ENCODE measurements at regions not wholly inside any gene's neighbourhood (a gene's known extent, or its start where the extent isn't known, plus 50 kb on each side); places are given as distances from the start of the nearest gene placed in this dataset.

GRCh38 chr9:15081021-15081753, 171.0 kb upstream of the FREM1 start (continued):
- TF ChIP-seq TFAP4 (IDR thresholded peaks at IDR 0.05; ENCODE audit: borderline replicate concordance, low read depth), result no peak
- TF ChIP-seq RAD51 (IDR thresholded peaks at IDR 0.05; ENCODE audit: borderline replicate concordance), result no peak
- peak; percentile 55; the same call in 1 of the 2 replicates for TF ChIP-seq GATAD2A (CRISPR knock-in tag; IDR thresholded peaks at IDR 0.05)
- TF ChIP-seq, protein P1, sequence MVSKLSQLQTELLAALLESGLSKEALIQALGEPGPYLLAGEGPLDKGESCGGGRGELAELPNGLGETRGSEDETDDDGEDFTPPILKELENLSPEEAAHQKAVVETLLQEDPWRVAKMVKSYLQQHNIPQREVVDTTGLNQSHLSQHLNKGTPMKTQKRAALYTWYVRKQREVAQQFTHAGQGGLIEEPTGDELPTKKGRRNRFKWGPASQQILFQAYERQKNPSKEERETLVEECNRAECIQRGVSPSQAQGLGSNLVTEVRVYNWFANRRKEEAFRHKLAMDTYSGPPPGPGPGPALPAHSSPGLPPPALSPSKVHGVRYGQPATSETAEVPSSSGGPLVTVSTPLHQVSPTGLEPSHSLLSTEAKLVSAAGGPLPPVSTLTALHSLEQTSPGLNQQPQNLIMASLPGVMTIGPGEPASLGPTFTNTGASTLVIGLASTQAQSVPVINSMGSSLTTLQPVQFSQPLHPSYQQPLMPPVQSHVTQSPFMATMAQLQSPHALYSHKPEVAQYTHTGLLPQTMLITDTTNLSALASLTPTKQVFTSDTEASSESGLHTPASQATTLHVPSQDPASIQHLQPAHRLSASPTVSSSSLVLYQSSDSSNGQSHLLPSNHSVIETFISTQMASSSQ (IDR thresholded peaks at IDR 0.05; ENCODE audit: low read depth), result no peak
- TF ChIP-seq, protein P1 (CRISPR knock-in tag; IDR thresholded peaks at IDR 0.05; ENCODE audit: borderline replicate concordance), result no peak
- TF ChIP-seq IRX3 (CRISPR knock-in tag; IDR thresholded peaks at IDR 0.05; ENCODE audit: borderline replicate concordance, low read depth), result no peak
- no peak for TF ChIP-seq ADNP (CRISPR knock-in tag; IDR thresholded peaks at IDR 0.05)
- TF ChIP-seq BRCA1 (CRISPR knock-in tag; IDR thresholded peaks at IDR 0.05), result no peak
- no peak for TF ChIP-seq HOXA7 (CRISPR knock-in tag; IDR thresholded peaks at IDR 0.05)
- TF ChIP-seq DPF2 (CRISPR knock-in tag; IDR thresholded peaks at IDR 0.05; ENCODE audit: borderline replicate concordance, low read depth), result no peak
- TF ChIP-seq FOXP4 (CRISPR knock-in tag; IDR thresholded peaks at IDR 0.05), result peak; percentile 50; the same call in 1 of the 2 replicates
- no peak for TF ChIP-seq SYNCRIP (IDR thresholded peaks at IDR 0.05; ENCODE audit: insufficient read depth, low read depth, low read length)
- no peak for TF ChIP-seq CBX1 (IDR thresholded peaks at IDR 0.05; ENCODE audit: low read depth)
- TF ChIP-seq ZNF264 (CRISPR knock-in tag; IDR thresholded peaks at IDR 0.05), result peak; percentile 32; the same call in 1 of the 2 replicates
- TF ChIP-seq SSRP1 (CRISPR knock-in tag; IDR thresholded peaks at IDR 0.05), result no peak
- TF ChIP-seq ZSCAN12 (CRISPR knock-in tag; IDR thresholded peaks at IDR 0.05), result no peak
- TF ChIP-seq MED13 (CRISPR knock-in tag; IDR thresholded peaks at IDR 0.05), result no peak
- TF ChIP-seq ZNF567 (CRISPR knock-in tag; IDR thresholded peaks at IDR 0.05; ENCODE audit: borderline replicate concordance), result no peak
- TF ChIP-seq, protein P2, sequence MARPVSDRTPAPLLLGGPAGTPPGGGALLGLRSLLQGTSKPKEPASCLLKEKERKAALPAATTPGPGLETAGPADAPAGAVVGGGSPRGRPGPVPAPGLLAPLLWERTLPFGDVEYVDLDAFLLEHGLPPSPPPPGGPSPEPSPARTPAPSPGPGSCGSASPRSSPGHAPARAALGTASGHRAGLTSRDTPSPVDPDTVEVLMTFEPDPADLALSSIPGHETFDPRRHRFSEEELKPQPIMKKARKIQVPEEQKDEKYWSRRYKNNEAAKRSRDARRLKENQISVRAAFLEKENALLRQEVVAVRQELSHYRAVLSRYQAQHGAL (CRISPR knock-in tag; IDR thresholded peaks at IDR 0.05; ENCODE audit: not compliant biosample characterization), result no peak
- no peak for TF ChIP-seq HCFC1 (IDR thresholded peaks at IDR 0.05; ENCODE audit: low read depth, low read length)
- no peak; the same call in 1 of the 2 replicates for TF ChIP-seq RXRA (CRISPR knock-in tag; IDR thresholded peaks at IDR 0.05)

Measured in HepG2 (cell line).